OCI-LY7 (cell line): ENCODE measurements at regions not wholly inside any gene's neighbourhood (a gene's known extent, or its start where the extent isn't known, plus 50 kb on each side); places are given as distances from the start of the nearest gene placed in this dataset.

ENCODE experiments used
- BruUV-seq: library from RNA; stranded (reverse); fragments of 400-500 nt; replicated peaks from 2 replicates; lab custom pipeline; 2021; lab: Mats Ljungman, UMichigan
- CTCF ChIA-PET: fragments of 300-600 bp; sonication (Branson Sonifier 250); formaldehyde crosslinking; loops from one replicate; lab custom pipeline; 2022; ENCODE audit warnings: antibody characterized with exemption; ENCODE audit not compliant: unreplicated experiment; lab: Charles Lee
- POLR2A ChIA-PET: fragments of 300-600 bp; sonication (Branson Sonifier 250); formaldehyde crosslinking; loops from one replicate; lab custom pipeline; 2022; ENCODE audit warnings: antibody characterized with exemption; lab: Charles Lee
- DNase-seq: peaks from one replicate; pipeline ENCODE4 v3.0.0-alpha.2; 2015; ENCODE audit warnings: low spot score
- H2AFZ ChIP-seq: fragments of 200-600 bp; sonication (generic), shearing (Covaris generic); 2 replicates; pipeline ENCODE4 v1.6.1; 2014; ENCODE audit warnings: mild to moderate bottlenecking, antibody characterized with exemption, low read length, moderate library complexity
- H3K27ac ChIP-seq: fragments of 200-600 bp; sonication (generic); 2 replicates; pipeline ENCODE4 v1.5.1; 2014; ENCODE audit warnings: mixed run types, low read depth, mild to moderate bottlenecking, moderate library complexity, low read length, inconsistent platforms; ENCODE audit not compliant: poor library complexity, severe bottlenecking
- H3K36me3 ChIP-seq: fragments of 200-600 bp; sonication (generic); 2 replicates; pipeline ENCODE4 v1.6.1; 2014; ENCODE audit warnings: mild to moderate bottlenecking, antibody characterized with exemption, low read length, moderate library complexity, mixed read lengths; ENCODE audit not compliant: insufficient read depth
- H3K4me1 ChIP-seq: fragments of 200-600 bp; sonication (generic); 2 replicates; pipeline ENCODE4 v1.5.1; 2014; ENCODE audit warnings: mild to moderate bottlenecking, low read length; ENCODE audit not compliant: insufficient read depth, poor library complexity, severe bottlenecking
- H3K4me2 ChIP-seq: fragments of 200-600 bp; sonication (generic); 2 replicates; pipeline ENCODE4 v1.6.1; 2014; ENCODE audit warnings: mild to moderate bottlenecking, low read length
- H3K4me3 ChIP-seq: fragments of 200-600 bp; sonication (generic); 2 replicates; pipeline ENCODE4 v1.5.1; 2014; ENCODE audit warnings: mild to moderate bottlenecking, low read depth, low read length; ENCODE audit not compliant: poor library complexity, severe bottlenecking
- H3K79me2 ChIP-seq: fragments of 200-600 bp; sonication (generic); 2 replicates; pipeline ENCODE4 v1.6.1; 2016; ENCODE audit warnings: low read depth, mild to moderate bottlenecking, low read length, moderate library complexity, mixed read lengths; ENCODE audit not compliant: insufficient read depth
- H3K9me2 ChIP-seq: fragments of 200-600 bp; sonication (generic); 2 replicates; pipeline ENCODE4 v1.6.1; 2016; ENCODE audit warnings: mild to moderate bottlenecking, low read length, mixed read lengths; ENCODE audit not compliant: insufficient read depth
- H3K9me3 ChIP-seq: fragments of 200-600 bp; sonication (generic); 2 replicates; pipeline ENCODE4 v1.6.1; 2014; ENCODE audit warnings: mild to moderate bottlenecking, mixed run types, low read length, mixed read lengths
- H4K20me1 ChIP-seq: fragments of 200-600 bp; sonication (generic); 2 replicates; pipeline ENCODE4 v1.6.1; 2014; ENCODE audit warnings: mild to moderate bottlenecking, antibody characterized with exemption, low read length, moderate library complexity, mixed read lengths; ENCODE audit not compliant: insufficient read depth
- EZH2phosphoT487 ChIP-seq: fragments of 200-600 bp; sonication (generic); IDR thresholded peaks from 2 replicates; pipeline ENCODE4 v1.6.1; 2018; ENCODE audit warnings: low read depth, borderline replicate concordance, mild to moderate bottlenecking, mixed run types, antibody characterized with exemption, low read length, moderate library complexity, mixed read lengths
- intact Hi-C: fragments of 100-400 bp; cut with micrococcal nuclease; formaldehyde crosslinking; loops from one replicate; pipeline ENCODE4 v1.10.0; 2022; ENCODE audit not compliant: unreplicated experiment
- TF ChIP-seq, protein P1 (sequence below): fragments of 200-600 bp; sonication (generic); conservative IDR thresholded peaks from 2 replicates; pipeline ENCODE4 v1.5.1; 2014; ENCODE audit warnings: mild to moderate bottlenecking, antibody characterized with exemption, low read length, moderate library complexity, mixed read lengths

DNA sequence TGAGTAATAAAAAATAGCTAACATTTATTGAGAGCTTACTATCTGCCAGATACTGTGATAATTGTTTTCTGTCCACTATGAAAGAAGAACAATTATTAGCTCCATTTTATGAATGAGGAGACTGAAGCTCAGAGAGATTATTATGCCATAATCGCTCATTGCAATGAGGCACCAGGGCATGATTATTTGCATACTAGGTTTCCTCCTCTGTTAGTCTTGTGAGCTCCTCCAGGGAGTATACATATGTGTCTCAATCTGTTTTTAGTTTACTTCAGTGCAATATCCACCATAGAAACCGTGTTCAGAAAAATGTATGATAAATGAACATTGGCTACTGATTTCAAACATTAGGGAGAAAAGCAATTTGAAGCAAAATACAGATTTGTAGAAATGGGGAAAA lies 139.4 kb upstream of the OTUD4 start:
- no peak overlapping the region for H3K27ac ChIP-seq
- no TSS peak for BruUV-seq
- no peaks in the 10 kb centered on the region for H3K9me2 ChIP-seq
- intact Hi-C loops: no loop called here
- peaks cover 8% of the 10 kb centered on the region for H3K4me1 ChIP-seq
- H3K79me2 ChIP-seq: no peaks in the 10 kb centered on the region
- TF ChIP-seq, protein P1, sequence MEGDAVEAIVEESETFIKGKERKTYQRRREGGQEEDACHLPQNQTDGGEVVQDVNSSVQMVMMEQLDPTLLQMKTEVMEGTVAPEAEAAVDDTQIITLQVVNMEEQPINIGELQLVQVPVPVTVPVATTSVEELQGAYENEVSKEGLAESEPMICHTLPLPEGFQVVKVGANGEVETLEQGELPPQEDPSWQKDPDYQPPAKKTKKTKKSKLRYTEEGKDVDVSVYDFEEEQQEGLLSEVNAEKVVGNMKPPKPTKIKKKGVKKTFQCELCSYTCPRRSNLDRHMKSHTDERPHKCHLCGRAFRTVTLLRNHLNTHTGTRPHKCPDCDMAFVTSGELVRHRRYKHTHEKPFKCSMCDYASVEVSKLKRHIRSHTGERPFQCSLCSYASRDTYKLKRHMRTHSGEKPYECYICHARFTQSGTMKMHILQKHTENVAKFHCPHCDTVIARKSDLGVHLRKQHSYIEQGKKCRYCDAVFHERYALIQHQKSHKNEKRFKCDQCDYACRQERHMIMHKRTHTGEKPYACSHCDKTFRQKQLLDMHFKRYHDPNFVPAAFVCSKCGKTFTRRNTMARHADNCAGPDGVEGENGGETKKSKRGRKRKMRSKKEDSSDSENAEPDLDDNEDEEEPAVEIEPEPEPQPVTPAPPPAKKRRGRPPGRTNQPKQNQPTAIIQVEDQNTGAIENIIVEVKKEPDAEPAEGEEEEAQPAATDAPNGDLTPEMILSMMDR: no peak
- no peak for TF ChIP-seq EZH2phosphoT487
- no peaks in the 10 kb centered on the region for H3K36me3 ChIP-seq
- CTCF ChIA-PET: interaction anchor here (1.0 kb wide), 1 partner anchor 14 kb away, joined by 3 read pairs; no protein-coding TSS in a partner anchor
- H3K9me3 ChIP-seq: no peaks in the 10 kb centered on the region
- POLR2A ChIA-PET: interaction anchor here (0.9 kb wide), 1 partner anchor 40 kb away, joined by 3 read pairs; no protein-coding TSS in a partner anchor
- 0 out of 2 replicates have a peak overlapping the region, but pooled peaks have one; percentile 7 for H3K4me2 ChIP-seq
- H4K20me1 ChIP-seq: no peaks in the 10 kb centered on the region
- DNase-seq: no peak
- H2AFZ ChIP-seq: peak overlapping the region; percentile 59; the same call in 1 of the 2 replicates
- no peak overlapping the region for H3K4me3 ChIP-seq

DNA sequence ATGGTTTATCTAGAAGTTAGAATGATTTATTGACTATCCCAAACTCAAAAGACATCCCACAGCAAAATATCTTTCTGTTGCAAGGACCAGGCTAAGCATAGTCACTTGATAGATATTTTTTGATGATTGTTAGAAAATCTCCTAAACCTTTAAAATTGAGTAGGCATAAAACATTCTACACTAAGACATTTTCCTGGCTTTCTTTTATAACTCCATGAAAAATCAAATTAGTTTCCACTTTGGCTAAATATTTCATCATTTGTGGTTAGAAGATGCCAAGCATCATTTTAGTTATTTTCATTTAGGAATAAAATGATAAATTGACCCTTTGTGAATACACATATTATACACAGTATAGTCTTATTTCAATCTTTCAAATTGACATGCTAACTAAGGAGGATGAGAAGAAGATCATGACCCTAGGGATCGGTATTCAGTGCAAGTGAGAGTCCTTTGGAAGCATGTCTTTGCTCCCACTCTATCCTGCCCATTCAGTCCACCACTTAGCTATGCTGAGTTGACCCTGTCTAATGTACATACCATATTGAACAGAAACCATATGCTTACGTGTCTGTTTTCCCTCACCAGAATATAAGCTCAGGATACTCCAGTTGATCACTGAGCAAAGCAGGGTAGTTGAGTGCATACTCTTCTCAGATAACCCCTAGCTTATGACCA lies 136.6 kb upstream of the OTUD4 start:
- ChIA-PET POLR2A (interaction anchor here (0.6 to 1.5 kb wide), 2 partner anchors 10 to 279 kb away, joined by 3 to 5 read pairs; no protein-coding TSS in a partner anchor), CTCF (no interaction called here)
- Histone ChIP-seq H3K79me2 (no peaks in the 10 kb centered on the region), H3K9me2 (no peaks in the 10 kb centered on the region), H2AFZ (no peak overlapping the region), H3K4me1 (peaks cover 8% of the 10 kb centered on the region), H4K20me1 (no peaks in the 10 kb centered on the region), H3K27ac (no peak overlapping the region), H3K36me3 (no peaks in the 10 kb centered on the region), H3K4me3 (no peak overlapping the region), H3K9me3 (no peaks in the 10 kb centered on the region), H3K4me2 (no peak overlapping the region)
- TF ChIP-seq, protein P1: no peak
- no peak for TF ChIP-seq EZH2phosphoT487
- BruUV-seq: no TSS peak
- intact Hi-C loops: no loop called here
- no peak for DNase-seq

DNA sequence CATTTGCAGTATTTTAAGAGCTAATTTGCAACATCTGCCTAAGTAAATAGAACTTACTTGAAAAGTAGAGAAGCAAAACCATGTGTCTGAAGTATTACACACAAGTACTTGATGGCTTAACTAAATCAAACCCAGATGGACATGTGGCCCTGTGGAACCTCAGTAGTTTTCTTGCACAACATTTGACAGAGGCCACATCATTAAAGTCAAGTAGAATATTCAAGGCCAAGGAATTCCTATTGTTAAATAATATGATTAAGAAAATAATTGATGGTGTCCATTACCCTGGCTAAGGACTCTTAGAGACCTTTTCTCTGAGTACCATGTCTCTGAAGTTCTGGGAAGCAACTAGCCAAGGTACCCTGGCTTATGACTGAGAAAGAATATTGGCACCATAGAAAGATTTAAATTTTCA lies 135.4 kb upstream of the OTUD4 start:
- no TSS peak for BruUV-seq
- Histone ChIP-seq H3K4me3 (no peak overlapping the region), H3K9me2 (no peaks in the 10 kb centered on the region), H3K36me3 (no peaks in the 10 kb centered on the region), H4K20me1 (no peaks in the 10 kb centered on the region), H2AFZ (peak overlapping the region; percentile 4; the same call in 1 of the 2 replicates), H3K79me2 (no peaks in the 10 kb centered on the region), H3K4me2 (no peak overlapping the region), H3K4me1 (peaks cover 17% of the 10 kb centered on the region), H3K9me3 (no peaks in the 10 kb centered on the region; the same call in 1 of the 2 replicates), H3K27ac (no peak overlapping the region)
- TF ChIP-seq, protein P1: no peak
- TF ChIP-seq EZH2phosphoT487: no peak
- no peak for DNase-seq
- intact Hi-C loops: no loop called here
- ChIA-PET CTCF (no interaction called here), POLR2A (interaction anchor here (1.5 kb wide), 1 partner anchor 288 kb away, joined by 3 read pairs; no protein-coding TSS in a partner anchor)
